ENCODE measurements at regions not wholly inside any gene's neighbourhood (a gene's known extent, or its start where the extent isn't known, plus 50 kb on each side); places are given as distances from the start of the nearest gene placed in this dataset.

- no peak for DNase-seq
These were observed 112.0 kb downstream of the TMEM174 start for GRCh38 chr5:73284985-73285384.

- DNase-seq = no peak
These were observed 111.3 kb downstream of the TMEM174 start for GRCh38 chr5:73284220-73284795.

- no peak for DNase-seq
These were observed 109.9 kb downstream of the TMEM174 start for GRCh38 chr5:73282923-73283322.

- no peak for DNase-seq
These were observed 109.4 kb downstream of the TMEM174 start for GRCh38 chr5:73282383-73282782.

GRCh38 chr5:73280821-73281746 is 108.1 kb downstream of the TMEM174 start:
- DNase-seq = no peak

- DNase-seq = no peak
These were observed 107.4 kb downstream of the TMEM174 start for GRCh38 chr5:73280386-73280785.

- no peak for DNase-seq
These were observed 106.8 kb downstream of the TMEM174 start for GRCh38 chr5:73279805-73280204.

- DNase-seq = no peak
These were observed 105.7 kb downstream of the TMEM174 start for GRCh38 chr5:73278693-73279092.

GRCh38 chr5:73274881-73275663 is 102.1 kb downstream of the TMEM174 start:
- no peak for DNase-seq

- no peak for DNase-seq
These were observed 101.1 kb downstream of the TMEM174 start for GRCh38 chr5:73274121-73274520.

GRCh38 chr5:73273379-73274050 is 100.5 kb downstream of the TMEM174 start:
- no peak for DNase-seq

GRCh38 chr5:73272351-73272750 is 99.4 kb downstream of the TMEM174 start:
- no peak for DNase-seq

GRCh38 chr5:73268826-73269225 is 95.8 kb downstream of the TMEM174 start:
- DNase-seq = no peak

- no peak for DNase-seq
These were observed 94.9 kb downstream of the TMEM174 start for GRCh38 chr5:73267766-73268435.

GRCh38 chr5:73266925-73267765 is 94.2 kb downstream of the TMEM174 start:
- no peak for DNase-seq

GRCh38 chr5:73266176-73266738 is 93.3 kb downstream of the TMEM174 start:
- no peak for DNase-seq

- DNase-seq = no peak
These were observed 92.6 kb downstream of the TMEM174 start for GRCh38 chr5:73265641-73266040.

- DNase-seq = no peak
These were observed 91.6 kb downstream of the TMEM174 start for GRCh38 chr5:73264631-73265030.

GRCh38 chr5:73263001-73263710 is 90.2 kb downstream of the TMEM174 start:
- DNase-seq = no peak

GRCh38 chr5:73256862-73257261 is 83.9 kb downstream of the TMEM174 start:
- no peak for DNase-seq

Measured in CD4-positive, alpha-beta T cell treated with Interleukin-21 for 1 hour (primary cell).